ENCODE measurements at regions not wholly inside any gene's neighbourhood (a gene's known extent, or its start where the extent isn't known, plus 50 kb on each side); places are given as distances from the start of the nearest gene placed in this dataset.

- Mint-ChIP-seq H3K36me3 (ENCODE audit: insufficient read depth) (no peaks in the 10 kb centered on the region), H3K9me3 (peaks cover 7 to 11% of the 10 kb centered on the region in 2 donors), H3K4me1 (ENCODE audit: low read depth in 2 of 2) (no peaks in the 10 kb centered on the region), H3K27me3 (peaks cover 46 to 66% of the 10 kb centered on the region in 2 donors), H3K4me3 (no peak overlapping the region), H3K27ac (no peak overlapping the region)
- DNase-seq (no peak), ATAC-seq (replicated peaks) (no peak)
These were observed 113.4 kb upstream of the RGMA start for GRCh38 chr15:93202405-93202804.

GRCh38 chr15:93201940-93202339 is 112.9 kb upstream of the RGMA start:
- H3K27ac Mint-ChIP-seq: no peak overlapping the region
- H3K36me3 Mint-ChIP-seq (ENCODE audit: insufficient read depth): no peaks in the 10 kb centered on the region
- H3K4me3 Mint-ChIP-seq: no peak overlapping the region
- DNase-seq (no peak), ATAC-seq (replicated peaks) (no peak)
- H3K9me3 Mint-ChIP-seq: peaks cover 8 to 11% of the 10 kb centered on the region in 2 donors
- peaks cover 49 to 62% of the 10 kb centered on the region in 2 donors for H3K27me3 Mint-ChIP-seq
- no peaks in the 10 kb centered on the region for H3K4me1 Mint-ChIP-seq (ENCODE audit: low read depth in 2 of 2)

- Mint-ChIP-seq H3K36me3 (ENCODE audit: insufficient read depth) (no peaks in the 10 kb centered on the region), H3K9me3 (peaks cover 8 to 11% of the 10 kb centered on the region in 2 donors), H3K27ac (no peak overlapping the region), H3K4me1 (ENCODE audit: low read depth in 2 of 2) (no peaks in the 10 kb centered on the region), H3K27me3 (peaks cover 57 to 61% of the 10 kb centered on the region in 2 donors), H3K4me3 (no peak overlapping the region)
- ATAC-seq (replicated peaks) (no peak), DNase-seq (no peak)
These were observed 111.8 kb upstream of the RGMA start for GRCh38 chr15:93200837-93201226.

GRCh38 chr15:93200081-93200836 is 111.2 kb upstream of the RGMA start:
- no peak overlapping the region for H3K27ac Mint-ChIP-seq
- peaks cover 53 to 59% of the 10 kb centered on the region in 2 donors for H3K27me3 Mint-ChIP-seq
- peaks cover 8 to 11% of the 10 kb centered on the region in 2 donors for H3K9me3 Mint-ChIP-seq
- ATAC-seq (replicated peaks) (no peak), DNase-seq (no peak)
- no peak overlapping the region for H3K4me3 Mint-ChIP-seq
- no peaks in the 10 kb centered on the region for H3K36me3 Mint-ChIP-seq (ENCODE audit: insufficient read depth)
- no peaks in the 10 kb centered on the region for H3K4me1 Mint-ChIP-seq (ENCODE audit: low read depth in 2 of 2)

- H3K4me3 Mint-ChIP-seq: no peak overlapping the region
- H3K9me3 Mint-ChIP-seq: peaks cover 8 to 11% of the 10 kb centered on the region in 2 donors
- DNase-seq (no peak), ATAC-seq (replicated peaks) (no peak)
- H3K36me3 Mint-ChIP-seq (ENCODE audit: insufficient read depth): no peaks in the 10 kb centered on the region
- peaks cover 57 to 73% of the 10 kb centered on the region in 2 donors for H3K27me3 Mint-ChIP-seq
- no peak overlapping the region for H3K27ac Mint-ChIP-seq
- H3K4me1 Mint-ChIP-seq (ENCODE audit: low read depth in 2 of 2): no peaks in the 10 kb centered on the region
These were observed 107.2 kb upstream of the RGMA start for GRCh38 chr15:93196135-93196670.

GRCh38 chr15:93195109-93195508 is 106.1 kb upstream of the RGMA start:
- no peak overlapping the region for H3K4me3 Mint-ChIP-seq
- no peak for DNase-seq
- ATAC-seq (replicated peaks): no peak
- no peaks in the 10 kb centered on the region for H3K36me3 Mint-ChIP-seq (ENCODE audit: insufficient read depth)
- peaks cover 8 to 11% of the 10 kb centered on the region in 2 donors for H3K9me3 Mint-ChIP-seq
- H3K27ac Mint-ChIP-seq: no peak overlapping the region
- no peaks in the 10 kb centered on the region for H3K4me1 Mint-ChIP-seq (ENCODE audit: low read depth in 2 of 2)
- peaks cover 52 to 66% of the 10 kb centered on the region in 2 donors for H3K27me3 Mint-ChIP-seq

- H3K9me3 Mint-ChIP-seq: no peaks in the 10 kb centered on the region
- H3K27ac Mint-ChIP-seq: no peak overlapping the region
- H3K27me3 Mint-ChIP-seq: peaks cover 26 to 36% of the 10 kb centered on the region in 2 donors
- DNase-seq (no peak), ATAC-seq (replicated peaks) (no peak)
- no peak overlapping the region for H3K4me3 Mint-ChIP-seq
- H3K4me1 Mint-ChIP-seq (ENCODE audit: low read depth in 2 of 2): no peaks in the 10 kb centered on the region
- H3K36me3 Mint-ChIP-seq (ENCODE audit: insufficient read depth): no peaks in the 10 kb centered on the region
These were observed 101.2 kb upstream of the RGMA start for GRCh38 chr15:93190238-93190637.

GRCh38 chr15:93189561-93189960 is 100.5 kb upstream of the RGMA start:
- no peak overlapping the region for H3K4me3 Mint-ChIP-seq
- DNase-seq (no peak), ATAC-seq (replicated peaks) (no peak)
- H3K36me3 Mint-ChIP-seq (ENCODE audit: insufficient read depth): no peaks in the 10 kb centered on the region
- H3K27ac Mint-ChIP-seq: no peak overlapping the region
- peaks cover 26 to 31% of the 10 kb centered on the region in 2 donors for H3K27me3 Mint-ChIP-seq
- H3K9me3 Mint-ChIP-seq: no peaks in the 10 kb centered on the region
- peaks cover 0 to under 1% of the 10 kb centered on the region in 2 donors for H3K4me1 Mint-ChIP-seq (ENCODE audit: low read depth in 2 of 2)

- H3K4me3 Mint-ChIP-seq: no peak overlapping the region
- no peaks in the 10 kb centered on the region for H3K9me3 Mint-ChIP-seq
- DNase-seq (no peak), ATAC-seq (replicated peaks) (no peak)
- H3K4me1 Mint-ChIP-seq (ENCODE audit: low read depth in 2 of 2): peaks cover 0 to 1% of the 10 kb centered on the region in 2 donors
- H3K36me3 Mint-ChIP-seq (ENCODE audit: insufficient read depth): no peaks in the 10 kb centered on the region
- peaks cover 24 to 25% of the 10 kb centered on the region in 2 donors for H3K27me3 Mint-ChIP-seq
- no peak overlapping the region for H3K27ac Mint-ChIP-seq
These were observed 99.2 kb upstream of the RGMA start for GRCh38 chr15:93188236-93188635.

- Mint-ChIP-seq H3K27ac (no peak overlapping the region), H3K4me1 (ENCODE audit: low read depth in 2 of 2) (peaks cover 0 to 1% of the 10 kb centered on the region in 2 donors), H3K4me3 (no peak overlapping the region), H3K27me3 (peaks cover 8 to 10% of the 10 kb centered on the region in 2 donors), H3K36me3 (ENCODE audit: insufficient read depth) (no peaks in the 10 kb centered on the region), H3K9me3 (no peaks in the 10 kb centered on the region)
- DNase-seq: no peak
- ATAC-seq (replicated peaks): no peak
These were observed 96.8 kb upstream of the RGMA start for GRCh38 chr15:93185796-93186195.

GRCh38 chr15:93182703-93183205 is 93.7 kb upstream of the RGMA start:
- Mint-ChIP-seq H3K27ac (no peak overlapping the region), H3K4me3 (no peak overlapping the region), H3K9me3 (no peaks in the 10 kb centered on the region), H3K36me3 (ENCODE audit: insufficient read depth) (no peaks in the 10 kb centered on the region), H3K4me1 (ENCODE audit: low read depth in 2 of 2) (peaks cover 0 to 3% of the 10 kb centered on the region in 2 donors), H3K27me3 (no peaks in the 10 kb centered on the region)
- ATAC-seq (replicated peaks) (no peak), DNase-seq (no peak)

GRCh38 chr15:93180656-93181055 is 91.6 kb upstream of the RGMA start:
- H3K9me3 Mint-ChIP-seq: no peaks in the 10 kb centered on the region
- no peak overlapping the region for H3K27ac Mint-ChIP-seq
- peaks cover 2 to 4% of the 10 kb centered on the region in 2 donors for H3K27me3 Mint-ChIP-seq
- H3K4me1 Mint-ChIP-seq (ENCODE audit: low read depth in 2 of 2): peaks cover 1 to 3% of the 10 kb centered on the region in 2 donors
- DNase-seq (no peak), ATAC-seq (replicated peaks) (no peak)
- no peak overlapping the region for H3K4me3 Mint-ChIP-seq
- H3K36me3 Mint-ChIP-seq (ENCODE audit: insufficient read depth): no peaks in the 10 kb centered on the region

- Mint-ChIP-seq H3K27me3 (peaks cover 7 to 9% of the 10 kb centered on the region in 2 donors), H3K36me3 (ENCODE audit: insufficient read depth) (no peaks in the 10 kb centered on the region), H3K9me3 (no peaks in the 10 kb centered on the region), H3K4me1 (ENCODE audit: low read depth in 2 of 2) (peaks cover 3 to 6% of the 10 kb centered on the region in 2 donors), H3K27ac (peak overlapping the region in 1 of 2 donors; percentile 16), H3K4me3 (no peak overlapping the region)
- no peak for DNase-seq
- ATAC-seq (replicated peaks): no peak
These were observed 91.1 kb upstream of the RGMA start for GRCh38 chr15:93180128-93180527.

GRCh38 chr15:93179700-93180102 is 90.7 kb upstream of the RGMA start:
- Mint-ChIP-seq H3K27me3 (peaks cover 10 to 14% of the 10 kb centered on the region in 2 donors), H3K9me3 (no peaks in the 10 kb centered on the region), H3K4me1 (ENCODE audit: low read depth in 2 of 2) (peaks cover 3 to 7% of the 10 kb centered on the region in 2 donors), H3K36me3 (ENCODE audit: insufficient read depth) (no peaks in the 10 kb centered on the region), H3K4me3 (no peak overlapping the region), H3K27ac (no peak overlapping the region)
- DNase-seq: no peak
- no peak for ATAC-seq (replicated peaks)

Data from effector memory CD8-positive, alpha-beta T cell (primary cell).